ENCODE measurements at regions not wholly inside any gene's neighbourhood (a gene's known extent, or its start where the extent isn't known, plus 50 kb on each side); places are given as distances from the start of the nearest gene placed in this dataset.

DNA sequence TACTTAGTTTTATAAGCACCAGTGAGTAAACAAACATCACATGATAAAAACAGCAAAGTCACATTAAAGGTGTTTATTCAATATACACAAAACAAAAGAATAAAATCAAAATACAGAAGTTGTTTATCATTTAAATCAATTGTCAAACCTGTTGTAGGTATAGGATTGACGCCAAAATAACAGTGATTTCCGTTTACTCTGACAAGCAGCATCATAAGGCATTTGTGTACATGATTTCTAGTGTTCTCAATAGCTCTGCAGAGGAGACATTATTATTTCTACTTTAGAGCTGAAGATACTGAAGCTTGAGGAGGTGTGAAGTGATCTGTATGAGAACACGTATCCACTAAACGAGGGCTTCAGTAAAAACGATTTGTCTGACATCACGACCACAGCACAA is 171.9 kb downstream of the CCDC59 start:
- no peaks in the 10 kb centered on the region for H3K4me1 ChIP-seq (ENCODE audit: control insufficient read depth, insufficient read depth, low read length)
- in situ Hi-C loops (cut with HindIII; ENCODE audit: low pct_unique_long_range_greater_than_20kb, low sequenced_read_pairs): no loop called here

DNA sequence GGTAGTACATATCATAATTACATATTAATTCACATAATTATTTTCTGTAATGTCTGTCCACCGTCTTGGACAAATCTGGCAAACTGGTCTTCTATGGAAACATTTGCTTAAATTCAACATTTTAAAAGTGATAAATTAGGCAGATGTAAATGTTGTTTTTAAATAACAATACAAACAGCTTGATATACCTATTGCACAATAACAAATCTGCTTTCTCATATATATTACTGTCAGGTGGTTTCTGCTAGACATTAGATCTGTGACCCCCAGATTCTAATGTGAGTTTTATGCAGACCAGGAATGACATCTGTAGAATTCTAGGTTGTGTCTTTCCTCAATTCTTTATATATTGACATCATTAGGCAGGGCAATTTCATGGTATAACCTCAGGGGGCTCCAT is 173.3 kb downstream of the CCDC59 start:
- Histone ChIP-seq H3K27ac (ENCODE audit: low read length) (no peak overlapping the region), H3K27me3 (ENCODE audit: control insufficient read depth, insufficient read depth, low read length) (no peaks in the 10 kb centered on the region), H3K4me1 (ENCODE audit: control insufficient read depth, insufficient read depth, low read length) (no peaks in the 10 kb centered on the region), H3K9me3 (ENCODE audit: control insufficient read depth, insufficient read depth, low read depth, low read length) (no peaks in the 10 kb centered on the region), H3K36me3 (ENCODE audit: control insufficient read depth, insufficient read depth, low read length) (no peaks in the 10 kb centered on the region), H3K4me3 (ENCODE audit: low read depth in 2 of 2, low read length in 2 of 2) (no peak overlapping the region)
- TF ChIP-seq POLR2AphosphoS5 (IDR thresholded peaks at IDR 0.05; ENCODE audit: low read depth, low read length): no peak
- no peak for TF ChIP-seq TCF7L2 (IDR thresholded peaks at IDR 0.05; ENCODE audit: low read depth, low read length)
- TF ChIP-seq, protein P1, sequence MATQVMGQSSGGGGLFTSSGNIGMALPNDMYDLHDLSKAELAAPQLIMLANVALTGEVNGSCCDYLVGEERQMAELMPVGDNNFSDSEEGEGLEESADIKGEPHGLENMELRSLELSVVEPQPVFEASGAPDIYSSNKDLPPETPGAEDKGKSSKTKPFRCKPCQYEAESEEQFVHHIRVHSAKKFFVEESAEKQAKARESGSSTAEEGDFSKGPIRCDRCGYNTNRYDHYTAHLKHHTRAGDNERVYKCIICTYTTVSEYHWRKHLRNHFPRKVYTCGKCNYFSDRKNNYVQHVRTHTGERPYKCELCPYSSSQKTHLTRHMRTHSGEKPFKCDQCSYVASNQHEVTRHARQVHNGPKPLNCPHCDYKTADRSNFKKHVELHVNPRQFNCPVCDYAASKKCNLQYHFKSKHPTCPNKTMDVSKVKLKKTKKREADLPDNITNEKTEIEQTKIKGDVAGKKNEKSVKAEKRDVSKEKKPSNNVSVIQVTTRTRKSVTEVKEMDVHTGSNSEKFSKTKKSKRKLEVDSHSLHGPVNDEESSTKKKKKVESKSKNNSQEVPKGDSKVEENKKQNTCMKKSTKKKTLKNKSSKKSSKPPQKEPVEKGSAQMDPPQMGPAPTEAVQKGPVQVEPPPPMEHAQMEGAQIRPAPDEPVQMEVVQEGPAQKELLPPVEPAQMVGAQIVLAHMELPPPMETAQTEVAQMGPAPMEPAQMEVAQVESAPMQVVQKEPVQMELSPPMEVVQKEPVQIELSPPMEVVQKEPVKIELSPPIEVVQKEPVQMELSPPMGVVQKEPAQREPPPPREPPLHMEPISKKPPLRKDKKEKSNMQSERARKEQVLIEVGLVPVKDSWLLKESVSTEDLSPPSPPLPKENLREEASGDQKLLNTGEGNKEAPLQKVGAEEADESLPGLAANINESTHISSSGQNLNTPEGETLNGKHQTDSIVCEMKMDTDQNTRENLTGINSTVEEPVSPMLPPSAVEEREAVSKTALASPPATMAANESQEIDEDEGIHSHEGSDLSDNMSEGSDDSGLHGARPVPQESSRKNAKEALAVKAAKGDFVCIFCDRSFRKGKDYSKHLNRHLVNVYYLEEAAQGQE (IDR thresholded peaks at IDR 0.05; ENCODE audit: insufficient read depth in 1 of 2, low read depth in 2 of 2, low read length in 1 of 2): no peak
- TF ChIP-seq SIN3A (IDR thresholded peaks at IDR 0.05; ENCODE audit: borderline replicate concordance, insufficient read depth, low read depth, low read length): no peak
- TF ChIP-seq, protein P2, sequence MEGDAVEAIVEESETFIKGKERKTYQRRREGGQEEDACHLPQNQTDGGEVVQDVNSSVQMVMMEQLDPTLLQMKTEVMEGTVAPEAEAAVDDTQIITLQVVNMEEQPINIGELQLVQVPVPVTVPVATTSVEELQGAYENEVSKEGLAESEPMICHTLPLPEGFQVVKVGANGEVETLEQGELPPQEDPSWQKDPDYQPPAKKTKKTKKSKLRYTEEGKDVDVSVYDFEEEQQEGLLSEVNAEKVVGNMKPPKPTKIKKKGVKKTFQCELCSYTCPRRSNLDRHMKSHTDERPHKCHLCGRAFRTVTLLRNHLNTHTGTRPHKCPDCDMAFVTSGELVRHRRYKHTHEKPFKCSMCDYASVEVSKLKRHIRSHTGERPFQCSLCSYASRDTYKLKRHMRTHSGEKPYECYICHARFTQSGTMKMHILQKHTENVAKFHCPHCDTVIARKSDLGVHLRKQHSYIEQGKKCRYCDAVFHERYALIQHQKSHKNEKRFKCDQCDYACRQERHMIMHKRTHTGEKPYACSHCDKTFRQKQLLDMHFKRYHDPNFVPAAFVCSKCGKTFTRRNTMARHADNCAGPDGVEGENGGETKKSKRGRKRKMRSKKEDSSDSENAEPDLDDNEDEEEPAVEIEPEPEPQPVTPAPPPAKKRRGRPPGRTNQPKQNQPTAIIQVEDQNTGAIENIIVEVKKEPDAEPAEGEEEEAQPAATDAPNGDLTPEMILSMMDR (IDR thresholded peaks at IDR 0.05): no peak
- no peak for DNase-seq (ENCODE audit: low read depth, low spot score)
- ChIA-PET POLR2A (no interaction called here), CTCF (no interaction called here)
- in situ Hi-C loops (cut with HindIII; ENCODE audit: low pct_unique_long_range_greater_than_20kb, low sequenced_read_pairs): no loop called here
- BruUV-seq (replicated peaks): no TSS peak
- no peak for ATAC-seq
- intact Hi-C loops (cut with micrococcal nuclease; ENCODE audit: unreplicated experiment): no loop called here

More for the DNA sequence above, 171.9 kb downstream of the CCDC59 start:
- no peak overlapping the region for H3K27ac ChIP-seq (ENCODE audit: low read length)
- intact Hi-C loops (cut with micrococcal nuclease; ENCODE audit: unreplicated experiment): no loop called here
- no peaks in the 10 kb centered on the region for H3K36me3 ChIP-seq (ENCODE audit: control insufficient read depth, insufficient read depth, low read length)
- DNase-seq (ENCODE audit: low read depth, low spot score): no peak
- no peak overlapping the region for H3K4me3 ChIP-seq (ENCODE audit: low read depth in 2 of 2, low read length in 2 of 2)
- ChIA-PET POLR2A (no interaction called here), CTCF (no interaction called here)
- H3K9me3 ChIP-seq (ENCODE audit: control insufficient read depth, insufficient read depth, low read depth, low read length): no peaks in the 10 kb centered on the region
- no peak for TF ChIP-seq TCF7L2 (IDR thresholded peaks at IDR 0.05; ENCODE audit: low read depth, low read length)
- ATAC-seq: no peak
- no peaks in the 10 kb centered on the region for H3K27me3 ChIP-seq (ENCODE audit: control insufficient read depth, insufficient read depth, low read length)
- no TSS peak for BruUV-seq (replicated peaks)

DNA sequence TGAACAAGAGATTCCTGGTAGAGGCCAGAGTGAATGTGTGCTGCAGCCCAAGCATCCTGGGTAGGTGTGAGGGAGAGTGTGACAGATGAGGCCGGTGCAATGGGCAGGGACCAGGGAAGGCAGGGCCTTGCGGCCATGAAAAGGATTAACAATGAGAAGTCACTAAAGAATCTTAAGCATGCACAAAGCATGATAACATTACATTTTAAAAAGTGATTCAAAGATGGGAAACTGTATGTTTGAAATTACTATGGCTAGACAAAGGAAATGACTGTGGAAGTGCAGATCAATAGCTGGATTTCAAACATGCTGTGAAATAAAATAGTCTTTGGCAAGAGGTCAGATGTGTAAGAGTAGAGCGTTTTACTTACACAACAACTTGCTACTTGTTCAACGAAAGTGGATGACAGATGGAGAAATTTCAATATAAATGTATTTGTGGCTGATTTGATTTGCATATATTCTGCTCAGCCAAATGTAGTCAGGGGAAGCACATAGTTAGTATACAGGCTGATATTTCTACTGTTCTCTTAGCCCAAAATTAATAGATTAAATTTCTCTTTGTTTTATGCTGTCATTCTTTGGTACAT is 175.5 kb downstream of the CCDC59 start:
- no peaks in the 10 kb centered on the region for H3K4me1 ChIP-seq (ENCODE audit: control insufficient read depth, insufficient read depth, low read length)
- H3K4me3 ChIP-seq (ENCODE audit: low read depth in 2 of 2, low read length in 2 of 2): no peak overlapping the region
- intact Hi-C loops (cut with micrococcal nuclease; ENCODE audit: unreplicated experiment) (no loop called here), in situ Hi-C loops (cut with HindIII; ENCODE audit: low pct_unique_long_range_greater_than_20kb, low sequenced_read_pairs) (no loop called here)
- ChIA-PET POLR2A (no interaction called here), CTCF (no interaction called here)
- H3K27ac ChIP-seq (ENCODE audit: low read length): no peak overlapping the region
- DNase-seq (ENCODE audit: low read depth, low spot score): no peak
- H3K27me3 ChIP-seq (ENCODE audit: control insufficient read depth, insufficient read depth, low read length): no peaks in the 10 kb centered on the region
- TF ChIP-seq, protein P1 (IDR thresholded peaks at IDR 0.05; ENCODE audit: insufficient read depth in 1 of 2, low read depth in 2 of 2, low read length in 1 of 2): no peak
- TF ChIP-seq TCF7L2 (IDR thresholded peaks at IDR 0.05; ENCODE audit: low read depth, low read length) (no peak), SIN3A (IDR thresholded peaks at IDR 0.05; ENCODE audit: borderline replicate concordance, insufficient read depth, low read depth, low read length) (no peak), POLR2AphosphoS5 (IDR thresholded peaks at IDR 0.05; ENCODE audit: low read depth, low read length) (no peak)
- TF ChIP-seq, protein P2 (IDR thresholded peaks at IDR 0.05): no peak
- no TSS peak for BruUV-seq (replicated peaks)
- H3K9me3 ChIP-seq (ENCODE audit: control insufficient read depth, insufficient read depth, low read depth, low read length): no peaks in the 10 kb centered on the region
- no peaks in the 10 kb centered on the region for H3K36me3 ChIP-seq (ENCODE audit: control insufficient read depth, insufficient read depth, low read length)
- ATAC-seq: no peak
